IMR-90 (cell line): ENCODE measurements at regions not wholly inside any gene's neighbourhood (a gene's known extent, or its start where the extent isn't known, plus 50 kb on each side); places are given as distances from the start of the nearest gene placed in this dataset.

Experiments used
- ATAC-seq: fragments of 200-7000 bp; cut with Tn5 transposase; 2 replicates; pipeline ENCODE4 v1.9.1; 2020; ENCODE audit warnings: low read depth, mild to moderate bottlenecking, moderate library complexity
- BruUV-seq: library from RNA; stranded (reverse); fragments of 400-500 nt; replicated peaks from 2 replicates; lab custom pipeline; 2021; lab: Mats Ljungman, UMichigan
- CTCF ChIA-PET: fragments of 300-600 bp; formaldehyde crosslinking; extraction: SDS; loops from one replicate; lab custom pipeline; 2021; ENCODE audit warnings: antibody characterized with exemption; lab: Yijun Ruan, JAX
- POLR2A ChIA-PET: fragments of 300-600 bp; sonication (Branson Sonifier 250); formaldehyde crosslinking; loops from one replicate; lab custom pipeline; 2022; ENCODE audit warnings: antibody characterized with exemption; ENCODE audit not compliant: unreplicated experiment; lab: Charles Lee
- DNase-seq: peaks from one replicate; pipeline ENCODE4 v3.0.0; 2013
- H2AFZ ChIP-seq: replicated peaks from 2 replicates; pipeline ENCODE3; 2013; ENCODE audit warnings: low read length, mild to moderate bottlenecking; ENCODE audit not compliant: poor library complexity
- H2AK5ac ChIP-seq: 2 replicates; pipeline ENCODE4 v1.6.1; 2013; ENCODE audit warnings: low read depth, low read length, inconsistent platforms
- H2AK9ac ChIP-seq: replicated peaks from 2 replicates; pipeline ENCODE3; 2013; ENCODE audit warnings: mild to moderate bottlenecking, low read depth, low read length, moderate library complexity; ENCODE audit not compliant: poor library complexity
- H2BK120ac ChIP-seq: 2 replicates; pipeline ENCODE4 v1.6.1; 2013; ENCODE audit warnings: low read depth, low read length, inconsistent platforms
- H2BK15ac ChIP-seq: 3 replicates; pipeline ENCODE4 v1.6.1; 2013; ENCODE audit warnings: low read depth, low read length, inconsistent platforms
- H2BK20ac ChIP-seq: 2 replicates; pipeline ENCODE4 v1.6.1; 2013; ENCODE audit warnings: low read depth, mild to moderate bottlenecking, inconsistent platforms, low read length, moderate library complexity
- H2BK5ac ChIP-seq: 2 replicates; pipeline ENCODE4 v1.6.1; 2013; ENCODE audit warnings: mild to moderate bottlenecking, low read depth, low read length, inconsistent platforms; ENCODE audit not compliant: poor library complexity, severe bottlenecking
- H3K14ac ChIP-seq: replicated peaks from 2 replicates; pipeline ENCODE4 v1.6.1; 2013; ENCODE audit warnings: low read depth, low read length, inconsistent platforms
- H3K18ac ChIP-seq: 2 replicates; pipeline ENCODE4 v1.6.1; 2013; ENCODE audit warnings: low read depth, low read length, control low read depth
- H3K23ac ChIP-seq: 2 replicates; pipeline ENCODE4 v1.6.1; 2013; ENCODE audit warnings: low read depth, low read length, inconsistent platforms
- H3K27ac ChIP-seq: 2 replicates; pipeline ENCODE4 v1.5.1; 2013; ENCODE audit warnings: mild to moderate bottlenecking, control low read depth, low read length; ENCODE audit not compliant: insufficient read depth
- H3K27me3 ChIP-seq: 2 replicates; pipeline ENCODE4 v1.6.1; 2013; ENCODE audit warnings: low read length; ENCODE audit not compliant: control insufficient read depth, insufficient read depth
- H3K36me3 ChIP-seq: 2 replicates; pipeline ENCODE4 v1.6.1; 2013; ENCODE audit warnings: low read length, mixed read lengths; ENCODE audit not compliant: control insufficient read depth, insufficient read depth
- H3K4ac ChIP-seq: 2 replicates; pipeline ENCODE4 v1.6.1; 2013; ENCODE audit warnings: low read depth, low read length, inconsistent platforms
- H3K4me1 ChIP-seq: 2 replicates; pipeline ENCODE4 v1.6.1; 2013; ENCODE audit warnings: low read length, mixed read lengths; ENCODE audit not compliant: control insufficient read depth, insufficient read depth
- H3K4me2 ChIP-seq: 2 replicates; pipeline ENCODE4 v1.6.1; 2013; ENCODE audit warnings: low read depth, mild to moderate bottlenecking, control low read depth, low read length, moderate library complexity
- H3K4me3 ChIP-seq: 2 replicates; pipeline ENCODE4 v1.5.1; 2013; ENCODE audit warnings: low read depth, mild to moderate bottlenecking, control low read depth, low read length, moderate library complexity; ENCODE audit not compliant: insufficient read depth
- H3K56ac ChIP-seq: 2 replicates; pipeline ENCODE4 v1.6.1; 2013; ENCODE audit warnings: low read length, inconsistent platforms; ENCODE audit not compliant: insufficient read depth; ENCODE audit errors: extremely low read depth
- H3K79me1 ChIP-seq, 2 experiments: 2 replicates each; pipeline ENCODE4 v1.6.1; 2013; ENCODE audit warnings: low read length in 2 of 2, inconsistent platforms in 1 of 2, low read depth in 1 of 2
- H3K9ac ChIP-seq: 2 replicates; pipeline ENCODE4 v1.6.1; 2013; ENCODE audit warnings: low read depth, low read length, control low read depth
- H3K9me1 ChIP-seq: 2 replicates; pipeline ENCODE4 v1.6.1; 2013; ENCODE audit warnings: low read length, inconsistent platforms; ENCODE audit not compliant: insufficient read depth
- H3K9me3 ChIP-seq: 2 replicates; pipeline ENCODE4 v1.6.1; 2013; ENCODE audit warnings: low read length; ENCODE audit not compliant: control insufficient read depth, insufficient read depth
- H4K20me1 ChIP-seq: 2 replicates; pipeline ENCODE4 v1.6.1; 2013; ENCODE audit warnings: low read length, inconsistent platforms; ENCODE audit not compliant: insufficient read depth
- H4K5ac ChIP-seq: 2 replicates; pipeline ENCODE4 v1.6.1; 2013; ENCODE audit warnings: mild to moderate bottlenecking, low read depth, low read length, control low read depth
- H4K8ac ChIP-seq, 2 experiments: 2 replicates each; pipeline ENCODE4 v1.6.1; 2013; ENCODE audit warnings: low read depth in 2 of 2, low read length in 2 of 2, control low read depth in 1 of 2, inconsistent platforms in 1 of 2
- H4K91ac ChIP-seq: 2 replicates; pipeline ENCODE4 v1.6.1; 2013; ENCODE audit warnings: low read depth, low read length, inconsistent platforms; ENCODE audit not compliant: insufficient read depth
- CTCF ChIP-seq: conservative IDR thresholded peaks from 2 replicates; pipeline ENCODE4 v1.5.1; 2012; ENCODE audit warnings: mild to moderate bottlenecking, low read depth, low read length, improper control_type of control experiment
- MAFK ChIP-seq: IDR thresholded peaks from 2 replicates; pipeline ENCODE4 v1.6.1; 2012; ENCODE audit warnings: low read depth, low read length, improper control_type of control experiment
- MXI1 ChIP-seq: IDR thresholded peaks from 2 replicates; pipeline ENCODE4 v1.6.1; 2012; ENCODE audit warnings: low read depth, mild to moderate bottlenecking, low read length, moderate library complexity, borderline replicate concordance
- NFE2L2 ChIP-seq: fragments of 150-350 bp; IDR thresholded peaks from 2 replicates; pipeline ENCODE4 v1.6.1; 2016; ENCODE audit warnings: low read depth, mild to moderate bottlenecking, low read length
- POLR2A ChIP-seq: IDR thresholded peaks from 2 replicates; pipeline ENCODE4 v1.6.1; 2012; ENCODE audit warnings: mild to moderate bottlenecking, low read depth, low read length
- RCOR1 ChIP-seq: IDR thresholded peaks from 2 replicates; pipeline ENCODE4 v1.6.1; 2012; ENCODE audit warnings: mild to moderate bottlenecking, low read length, improper control_type of control experiment; ENCODE audit not compliant: insufficient replicate concordance
- WGBS, 2 experiments: methylation state at CpG; one replicate each; pipeline versions ENCODE4 v1.1.5 to v1.1.7; 2013; ENCODE audit warnings: missing lambda C conversion rate in 2 of 2; ENCODE audit not compliant: insufficient read length in 1 of 2; ENCODE audit errors: extremely low coverage in 2 of 2; 5-methylcytosine and 5-hydroxymethylcytosine counted together
- dilution Hi-C: fragments of 300-500 bp; cut with HindIII; formaldehyde crosslinking; loops from one replicate; pipeline ENCODE4 v1.14.3; 2018; ENCODE audit warnings: low sequenced_read_pairs; ENCODE audit not compliant: unreplicated experiment
- in situ Hi-C: fragments of 300-500 bp; cut with MboI; formaldehyde crosslinking; loops from 3 replicates; pipeline ENCODE4 v1.14.3; 2019; ENCODE audit warnings: low sequenced_read_pairs, inconsistent platforms, mixed read lengths
- intact Hi-C: fragments of 100-400 bp; cut with micrococcal nuclease; formaldehyde crosslinking; loops from 2 replicates; pipeline ENCODE4 v1.10.0; 2022
- TF ChIP-seq, protein P1 (sequence below): fragments of 150-350 bp; IDR thresholded peaks from 2 replicates; pipeline ENCODE4 v1.6.1; 2016; ENCODE audit warnings: low read depth, mild to moderate bottlenecking, low read length, moderate library complexity, borderline replicate concordance

- H3K4me2 ChIP-seq = no peak overlapping the region
- peaks cover 7% of the 10 kb centered on the region for H3K9me3 ChIP-seq
- no peaks in the 10 kb centered on the region for H3K79me1 ChIP-seq
- no peak overlapping the region for H3K27ac ChIP-seq
- H4K20me1 ChIP-seq = no peaks in the 10 kb centered on the region
- intact Hi-C loops = no loop called here
- no peaks in the 10 kb centered on the region for H3K36me3 ChIP-seq
- no peak overlapping the region for H3K4ac ChIP-seq
- no peak overlapping the region for H2BK20ac ChIP-seq
- CTCF ChIA-PET = no interaction called here
- H3K9ac ChIP-seq = no peak overlapping the region
- no peak overlapping the region for H4K91ac ChIP-seq
- no TSS peak for BruUV-seq
- H3K23ac ChIP-seq = no peak overlapping the region
- H3K9me1 ChIP-seq = no peaks in the 10 kb centered on the region
- H4K5ac ChIP-seq = no peak overlapping the region
- ATAC-seq (no peak), DNase-seq (no peak)
- dilution Hi-C loops = no loop called here
- no peak for TF ChIP-seq MAFK
- no peak for TF ChIP-seq MXI1
- no peak for TF ChIP-seq CTCF
- TF ChIP-seq POLR2A = no peak
- TF ChIP-seq, protein P1, sequence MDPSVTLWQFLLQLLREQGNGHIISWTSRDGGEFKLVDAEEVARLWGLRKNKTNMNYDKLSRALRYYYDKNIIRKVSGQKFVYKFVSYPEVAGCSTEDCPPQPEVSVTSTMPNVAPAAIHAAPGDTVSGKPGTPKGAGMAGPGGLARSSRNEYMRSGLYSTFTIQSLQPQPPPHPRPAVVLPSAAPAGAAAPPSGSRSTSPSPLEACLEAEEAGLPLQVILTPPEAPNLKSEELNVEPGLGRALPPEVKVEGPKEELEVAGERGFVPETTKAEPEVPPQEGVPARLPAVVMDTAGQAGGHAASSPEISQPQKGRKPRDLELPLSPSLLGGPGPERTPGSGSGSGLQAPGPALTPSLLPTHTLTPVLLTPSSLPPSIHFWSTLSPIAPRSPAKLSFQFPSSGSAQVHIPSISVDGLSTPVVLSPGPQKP = no peak
- no peak for TF ChIP-seq RCOR1
- no peak for TF ChIP-seq NFE2L2
- H3K27me3 ChIP-seq = no peaks in the 10 kb centered on the region
- H3K4me1 ChIP-seq = no peaks in the 10 kb centered on the region
- no peak overlapping the region for H2AK9ac ChIP-seq
- no peak overlapping the region for H3K56ac ChIP-seq
- no peak overlapping the region for H2BK5ac ChIP-seq
- H2AFZ ChIP-seq = no peak overlapping the region
- H3K4me3 ChIP-seq = no peak overlapping the region
- H4K8ac ChIP-seq = no peak overlapping the region
- in situ Hi-C loops = no loop called here
- POLR2A ChIA-PET = no interaction called here
- H2BK15ac ChIP-seq = no peak overlapping the region
- H2AK5ac ChIP-seq = no peak overlapping the region
- H2BK120ac ChIP-seq = no peak overlapping the region
- H3K18ac ChIP-seq = no peak overlapping the region
- whole genome bisulfite sequencing, 2 experiments = no CpG with 5 or more reads among the region's 1 CpG
- H3K14ac ChIP-seq = no peak overlapping the region
These were observed 221.0 kb upstream of the NWD2 start for GRCh38 chr4:37023504-37023903.
